Ishikawa (cell line): ENCODE measurements at regions not wholly inside any gene's neighbourhood (a gene's known extent, or its start where the extent isn't known, plus 50 kb on each side); places are given as distances from the start of the nearest gene placed in this dataset.

Source experiments
- CEBPB ChIP-seq: IDR thresholded peaks from 2 replicates; pipeline ENCODE4 v1.6.1; 2012
- CREB1 ChIP-seq: IDR thresholded peaks from 2 replicates; pipeline ENCODE4 v1.6.1; 2012; ENCODE audit warnings: low read depth
- EGR1 ChIP-seq: IDR thresholded peaks from 2 replicates; pipeline ENCODE4 v1.6.1; 2012
- EP300 ChIP-seq: IDR thresholded peaks from 2 replicates; pipeline ENCODE4 v1.6.1; 2012; ENCODE audit warnings: borderline replicate concordance
- FOXM1 ChIP-seq: IDR thresholded peaks from 2 replicates; pipeline ENCODE4 v1.6.1; 2012; ENCODE audit warnings: low read depth, borderline replicate concordance
- NFIC ChIP-seq: IDR thresholded peaks from 2 replicates; pipeline ENCODE4 v1.6.1; 2012
- RAD21 ChIP-seq: IDR thresholded peaks from 2 replicates; pipeline ENCODE4 v1.6.1; 2012; ENCODE audit warnings: low read depth
- TAF1 ChIP-seq: IDR thresholded peaks from 2 replicates; pipeline ENCODE4 v1.6.1; 2012; ENCODE audit warnings: low read depth, mild to moderate bottlenecking
- TCF12 ChIP-seq: IDR thresholded peaks from 2 replicates; pipeline ENCODE4 v1.6.1; 2012; ENCODE audit warnings: low read depth
- TEAD4 ChIP-seq: IDR thresholded peaks from 2 replicates; pipeline ENCODE4 v1.6.1; 2012
- YY1 ChIP-seq: IDR thresholded peaks from 2 replicates; pipeline ENCODE4 v1.6.1; 2012; ENCODE audit warnings: low read depth
- ZBTB7A ChIP-seq: IDR thresholded peaks from 2 replicates; pipeline ENCODE4 v1.6.1; 2012; ENCODE audit warnings: low read depth
- TF ChIP-seq, protein P1 (sequence below): IDR thresholded peaks from 2 replicates; pipeline ENCODE4 v1.6.1; 2012; ENCODE audit warnings: low read depth, mild to moderate bottlenecking
- TF ChIP-seq, protein P2 (sequence below): IDR thresholded peaks from 2 replicates; pipeline ENCODE4 v1.6.1; 2012
- TF ChIP-seq, protein P3 (sequence below): IDR thresholded peaks from 2 replicates; pipeline ENCODE4 v1.6.1; 2012

DNA sequence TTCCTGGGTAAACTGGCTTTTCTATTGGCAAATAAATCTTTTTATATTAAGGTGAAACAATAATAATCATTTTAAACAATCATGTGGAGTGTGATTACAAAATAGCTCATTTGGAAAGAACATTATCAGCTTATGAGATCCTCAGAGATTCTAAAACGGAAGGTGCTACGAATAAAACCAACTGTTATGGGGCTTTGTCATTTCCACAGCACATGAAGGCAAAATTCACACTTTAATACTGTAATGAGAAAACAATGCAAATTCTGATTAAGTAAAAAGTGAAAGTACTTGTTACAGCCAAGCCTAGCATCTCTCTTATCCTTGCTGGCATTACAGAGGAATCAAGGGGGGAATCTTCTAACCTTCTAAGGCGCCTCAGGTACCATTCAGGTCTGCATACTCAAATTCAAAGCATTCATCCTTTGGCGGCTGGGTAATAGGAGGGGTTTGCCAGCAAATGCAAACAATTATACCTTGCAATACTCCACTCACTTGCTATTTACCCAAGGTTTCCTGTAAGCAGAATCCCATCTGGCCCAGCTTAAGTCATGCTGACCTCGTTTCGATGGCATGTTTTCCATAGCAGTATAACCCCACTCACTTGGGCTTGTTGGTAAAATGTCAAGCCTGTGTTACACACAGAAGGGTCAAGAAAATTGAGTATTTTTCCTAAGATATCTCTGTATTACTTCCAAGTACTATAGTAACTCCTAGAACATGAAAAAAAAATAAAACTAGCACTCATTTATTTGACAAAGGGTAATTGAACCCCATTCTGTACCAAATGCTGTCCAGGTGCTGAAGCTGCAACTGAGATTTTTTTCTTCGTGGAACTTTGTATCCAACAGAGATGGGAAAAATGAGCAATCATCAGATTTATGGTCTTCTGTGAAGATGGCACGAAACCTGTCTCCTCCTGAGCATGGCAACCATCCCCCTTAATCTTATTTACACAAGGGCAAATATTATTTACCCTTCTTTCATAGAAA, 183.7 kb upstream of the LMCD1 start:
- no peak for TF ChIP-seq EGR1
- TF ChIP-seq, protein P1, sequence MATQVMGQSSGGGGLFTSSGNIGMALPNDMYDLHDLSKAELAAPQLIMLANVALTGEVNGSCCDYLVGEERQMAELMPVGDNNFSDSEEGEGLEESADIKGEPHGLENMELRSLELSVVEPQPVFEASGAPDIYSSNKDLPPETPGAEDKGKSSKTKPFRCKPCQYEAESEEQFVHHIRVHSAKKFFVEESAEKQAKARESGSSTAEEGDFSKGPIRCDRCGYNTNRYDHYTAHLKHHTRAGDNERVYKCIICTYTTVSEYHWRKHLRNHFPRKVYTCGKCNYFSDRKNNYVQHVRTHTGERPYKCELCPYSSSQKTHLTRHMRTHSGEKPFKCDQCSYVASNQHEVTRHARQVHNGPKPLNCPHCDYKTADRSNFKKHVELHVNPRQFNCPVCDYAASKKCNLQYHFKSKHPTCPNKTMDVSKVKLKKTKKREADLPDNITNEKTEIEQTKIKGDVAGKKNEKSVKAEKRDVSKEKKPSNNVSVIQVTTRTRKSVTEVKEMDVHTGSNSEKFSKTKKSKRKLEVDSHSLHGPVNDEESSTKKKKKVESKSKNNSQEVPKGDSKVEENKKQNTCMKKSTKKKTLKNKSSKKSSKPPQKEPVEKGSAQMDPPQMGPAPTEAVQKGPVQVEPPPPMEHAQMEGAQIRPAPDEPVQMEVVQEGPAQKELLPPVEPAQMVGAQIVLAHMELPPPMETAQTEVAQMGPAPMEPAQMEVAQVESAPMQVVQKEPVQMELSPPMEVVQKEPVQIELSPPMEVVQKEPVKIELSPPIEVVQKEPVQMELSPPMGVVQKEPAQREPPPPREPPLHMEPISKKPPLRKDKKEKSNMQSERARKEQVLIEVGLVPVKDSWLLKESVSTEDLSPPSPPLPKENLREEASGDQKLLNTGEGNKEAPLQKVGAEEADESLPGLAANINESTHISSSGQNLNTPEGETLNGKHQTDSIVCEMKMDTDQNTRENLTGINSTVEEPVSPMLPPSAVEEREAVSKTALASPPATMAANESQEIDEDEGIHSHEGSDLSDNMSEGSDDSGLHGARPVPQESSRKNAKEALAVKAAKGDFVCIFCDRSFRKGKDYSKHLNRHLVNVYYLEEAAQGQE: peak; percentile 73
- TF ChIP-seq NFIC: no peak
- TF ChIP-seq TEAD4: no peak
- TF ChIP-seq TAF1: no peak
- TF ChIP-seq RAD21: no peak
- TF ChIP-seq, protein P2, sequence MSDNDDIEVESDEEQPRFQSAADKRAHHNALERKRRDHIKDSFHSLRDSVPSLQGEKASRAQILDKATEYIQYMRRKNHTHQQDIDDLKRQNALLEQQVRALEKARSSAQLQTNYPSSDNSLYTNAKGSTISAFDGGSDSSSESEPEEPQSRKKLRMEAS: no peak

DNA sequence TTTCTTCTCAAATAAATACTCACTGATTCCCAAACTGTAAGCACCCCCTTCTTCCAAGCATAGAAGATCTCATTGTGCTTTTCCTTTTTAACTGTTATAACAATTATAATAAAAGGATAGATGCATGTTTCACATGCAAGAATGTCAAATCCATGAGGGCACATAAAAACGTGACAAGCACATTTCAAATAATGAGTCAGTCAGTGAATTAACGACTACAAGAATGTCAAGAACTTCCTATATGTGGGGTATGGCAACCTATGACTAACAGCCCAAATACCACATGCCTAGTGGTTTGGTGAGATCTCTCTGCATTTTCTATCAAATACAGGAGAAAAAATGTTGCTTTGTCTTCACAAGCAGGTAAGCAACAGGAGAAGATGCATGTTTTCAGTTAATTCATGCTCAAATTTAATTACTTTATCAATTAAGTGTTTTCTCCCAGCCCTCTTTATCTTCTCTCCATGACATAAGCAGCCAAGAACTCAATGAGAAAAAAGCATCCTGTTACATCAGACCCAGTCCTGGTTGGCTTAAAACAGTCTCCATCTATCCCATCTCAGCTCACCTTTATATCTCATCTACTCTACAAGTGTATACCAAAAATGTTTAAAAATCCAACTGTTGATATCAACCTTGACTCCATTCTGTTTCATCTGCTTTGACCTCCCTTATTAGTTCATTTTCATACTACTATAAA, 181.5 kb upstream of the LMCD1 start:
- TF ChIP-seq YY1 (no peak), NFIC (no peak), CREB1 (no peak), EP300 (no peak), TEAD4 (peak; percentile 49; the same call in 1 of the 2 replicates), TCF12 (no peak)

DNA sequence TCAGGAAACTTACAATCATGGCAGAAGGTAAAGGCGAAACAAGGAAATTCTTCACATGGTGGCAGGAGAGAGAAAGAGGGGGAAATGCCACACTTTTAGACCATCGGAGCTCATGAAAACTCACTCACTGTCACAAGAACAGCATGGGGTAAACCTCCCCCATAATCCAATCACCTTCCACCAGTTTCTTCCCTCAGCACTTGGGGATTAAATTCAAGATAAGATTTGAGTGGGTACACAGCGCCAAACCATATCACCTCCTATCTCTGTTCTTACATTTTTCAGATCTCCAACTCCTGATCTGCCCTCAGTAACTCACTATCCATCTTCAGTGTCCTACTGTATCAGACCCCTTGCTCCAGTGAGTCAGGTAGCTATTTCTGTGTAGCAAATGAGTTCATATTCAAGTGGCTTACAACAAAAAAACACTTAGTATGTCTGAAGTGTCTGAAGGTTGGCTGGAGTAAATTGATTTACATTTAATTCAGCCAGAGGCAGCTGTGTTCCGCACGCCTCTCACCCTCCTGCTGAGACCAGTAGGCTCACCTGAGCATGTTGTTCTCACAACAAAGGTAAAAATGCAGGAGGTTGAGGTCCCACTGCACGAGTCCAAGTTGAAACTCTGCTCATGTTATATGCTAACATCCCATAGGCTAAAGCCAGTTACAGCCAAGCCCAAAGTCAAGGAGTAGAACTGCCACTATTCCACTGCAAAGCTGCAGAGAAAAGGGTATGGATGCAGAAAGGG, 180.7 kb upstream of the LMCD1 start:
- TF ChIP-seq CREB1: no peak
- TF ChIP-seq TCF12: no peak
- no peak for TF ChIP-seq TEAD4
- TF ChIP-seq, protein P1: no peak
- TF ChIP-seq RAD21: no peak
- no peak for TF ChIP-seq EGR1

DNA sequence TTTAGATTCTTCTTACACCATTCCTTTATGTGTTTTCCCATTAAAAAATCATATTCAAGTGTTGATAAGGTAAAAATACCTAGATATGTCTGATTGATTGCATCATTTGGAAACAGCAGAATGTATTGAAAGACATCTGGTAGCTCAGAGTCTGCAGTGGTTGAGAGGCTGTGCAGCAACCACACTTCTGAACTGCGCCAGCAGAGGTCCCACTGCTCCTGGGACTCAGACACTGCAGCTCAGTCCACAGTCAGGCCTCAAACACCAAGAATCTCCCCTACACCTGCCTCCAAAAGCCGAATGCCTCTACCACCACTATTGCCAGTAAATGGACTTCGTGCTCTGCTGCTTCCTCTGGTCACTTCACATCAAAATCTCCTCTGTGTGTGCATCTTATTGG, 176.9 kb upstream of the LMCD1 start:
- TF ChIP-seq RAD21: peak; percentile 58
- no peak for TF ChIP-seq ZBTB7A
- TF ChIP-seq EP300: no peak

DNA sequence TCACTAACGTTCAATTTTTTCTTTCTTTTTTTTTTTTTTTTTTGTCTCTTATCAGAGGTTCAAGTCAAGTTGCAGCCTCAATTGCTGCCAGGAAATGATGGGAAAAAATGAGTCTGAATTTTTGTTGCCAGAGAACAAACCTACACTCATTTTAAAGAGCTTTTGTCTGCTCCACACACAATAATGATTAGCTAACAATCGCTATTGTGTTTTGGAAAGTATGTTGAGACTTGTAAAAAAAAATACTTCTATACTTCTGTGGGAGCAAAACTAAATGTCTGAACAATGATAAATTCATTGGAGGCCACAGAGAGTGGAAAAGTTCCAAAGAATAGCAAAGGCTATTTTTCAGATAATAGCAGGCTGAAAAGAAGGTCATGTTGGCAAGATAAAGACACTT, 176.3 kb upstream of the LMCD1 start:
- no peak for TF ChIP-seq NFIC
- no peak for TF ChIP-seq YY1
- TF ChIP-seq, protein P1: no peak
- no peak for TF ChIP-seq ZBTB7A
- TF ChIP-seq, protein P3, sequence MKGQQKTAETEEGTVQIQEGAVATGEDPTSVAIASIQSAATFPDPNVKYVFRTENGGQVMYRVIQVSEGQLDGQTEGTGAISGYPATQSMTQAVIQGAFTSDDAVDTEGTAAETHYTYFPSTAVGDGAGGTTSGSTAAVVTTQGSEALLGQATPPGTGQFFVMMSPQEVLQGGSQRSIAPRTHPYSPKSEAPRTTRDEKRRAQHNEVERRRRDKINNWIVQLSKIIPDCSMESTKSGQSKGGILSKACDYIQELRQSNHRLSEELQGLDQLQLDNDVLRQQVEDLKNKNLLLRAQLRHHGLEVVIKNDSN: no peak
- no peak for TF ChIP-seq TCF12
- no peak for TF ChIP-seq RAD21
- TF ChIP-seq FOXM1: no peak
- no peak for TF ChIP-seq EGR1
- no peak for TF ChIP-seq TEAD4
- TF ChIP-seq TAF1: no peak
- no peak for TF ChIP-seq EP300
- TF ChIP-seq, protein P2: no peak
- TF ChIP-seq CEBPB: no peak
- no peak for TF ChIP-seq CREB1
